SK-N-SH (cell line): ENCODE measurements at regions not wholly inside any gene's neighbourhood (a gene's known extent, or its start where the extent isn't known, plus 50 kb on each side); places are given as distances from the start of the nearest gene placed in this dataset.

ENCODE experiments used
- CTCF ChIP-seq: fragments of 200-600 bp; sonication (generic); IDR thresholded peaks from 2 replicates; pipeline ENCODE4 v1.6.1; 2017; ENCODE audit warnings: antibody characterized with exemption, mild to moderate bottlenecking, moderate library complexity
- EZH2phosphoT487 ChIP-seq: fragments of 200-600 bp; sonication (generic); IDR thresholded peaks from 2 replicates; pipeline ENCODE4 v1.6.1; 2017; ENCODE audit warnings: low read depth, mixed run types, mild to moderate bottlenecking, antibody characterized with exemption, moderate library complexity, borderline replicate concordance
- JUND ChIP-seq: IDR thresholded peaks from 2 replicates; pipeline ENCODE4 v1.4.0; 2012
- MEF2A ChIP-seq: IDR thresholded peaks from 2 replicates; pipeline ENCODE4 v1.4.0; 2012; ENCODE audit warnings: low read depth, borderline replicate concordance
- PBX3 ChIP-seq: IDR thresholded peaks from 2 replicates; pipeline ENCODE4; 2012
- POLR2AphosphoS5 ChIP-seq: IDR thresholded peaks from 2 replicates; pipeline ENCODE4 v1.6.1; 2012; ENCODE audit warnings: low read depth, low read length
- RAD21 ChIP-seq: IDR thresholded peaks from 2 replicates; pipeline ENCODE4 v1.6.1; 2012; ENCODE audit warnings: mild to moderate bottlenecking, low read length
- REST ChIP-seq: IDR thresholded peaks from 2 replicates; pipeline ENCODE4 v1.6.1; 2012; ENCODE audit warnings: mild to moderate bottlenecking, low read depth, low read length, moderate library complexity
- RXRA ChIP-seq: IDR thresholded peaks from 2 replicates; pipeline ENCODE4 v1.4.0; 2012; ENCODE audit warnings: low read depth, mild to moderate bottlenecking, borderline replicate concordance
- TCF12 ChIP-seq: IDR thresholded peaks from 2 replicates; pipeline ENCODE4 v1.4.0; 2012
- USF2 ChIP-seq: fragments of 150-350 bp; IDR thresholded peaks from 2 replicates; pipeline ENCODE4 v1.6.1; 2017; ENCODE audit warnings: antibody characterized with exemption, low read length, low read depth, borderline replicate concordance

GRCh38 chr3:14000556-14000955 is 120.7 kb upstream of the WNT7A start:
- TF ChIP-seq TCF12: no peak
- no peak for TF ChIP-seq JUND
- no peak for TF ChIP-seq CTCF
- TF ChIP-seq MEF2A: no peak
- no peak for TF ChIP-seq EZH2phosphoT487
- no peak for TF ChIP-seq RAD21
- no peak for TF ChIP-seq REST
- TF ChIP-seq PBX3: no peak
- no peak for TF ChIP-seq POLR2AphosphoS5
- no peak for TF ChIP-seq RXRA
- no peak for TF ChIP-seq USF2
